ENCODE measurements at regions not wholly inside any gene's neighbourhood (a gene's known extent, or its start where the extent isn't known, plus 50 kb on each side); places are given as distances from the start of the nearest gene placed in this dataset.

- no peaks in the 10 kb centered on the region for H3K9me3 ChIP-seq (replicated peaks; ENCODE audit: control insufficient read depth, insufficient read depth, low read length)
- ATAC-seq (no peak), DNase-seq (ENCODE audit: low read depth, low spot score) (no peak), FAIRE-seq (no peak)
- BruUV-seq (replicated peaks) = no TSS peak
- intact Hi-C loops (cut with micrococcal nuclease; ENCODE audit: unreplicated experiment) = no loop called here
- in situ Hi-C loops (cut with MboI) = no loop called here
- no peaks in the 10 kb centered on the region for H3K27me3 ChIP-seq (replicated peaks in 1 of 2; ENCODE audit: control insufficient read depth in 2 of 2, insufficient read depth in 2 of 2, low read length in 1 of 2)
- no peaks in the 10 kb centered on the region for H3K36me3 ChIP-seq (ENCODE audit: control insufficient read depth in 2 of 2, insufficient read depth in 2 of 2, low read length in 1 of 2)
- no peak overlapping the region for H3K4me2 ChIP-seq (ENCODE audit: control insufficient read depth, insufficient read depth)
- H3K4me1 ChIP-seq (ENCODE audit: control insufficient read depth, insufficient read depth, low read length) = no peaks in the 10 kb centered on the region
- WGBS (ENCODE audit: insufficient coverage, insufficient replicate concordance, low lambda C conversion rate, missing lambda C conversion rate) = 40% methylated on average over 3 of the region's 3 CpGs
- no peak overlapping the region for H3K9ac ChIP-seq (ENCODE audit: control insufficient read depth, insufficient read depth, low read length)
- TF ChIP-seq NFIC (IDR thresholded peaks at IDR 0.05; ENCODE audit: low read depth, low read length) (no peak), CHD2 (IDR thresholded peaks at IDR 0.05; ENCODE audit: borderline replicate concordance, low read depth, low read length) (no peak), NFYB (IDR thresholded peaks at IDR 0.05; ENCODE audit: insufficient read depth, low read depth, low read length) (no peak), E2F4 (IDR thresholded peaks at IDR 0.05; ENCODE audit: low read depth, low read length) (no peak), JUNB (IDR thresholded peaks at IDR 0.05) (no peak), SMC3 (IDR thresholded peaks at IDR 0.05; ENCODE audit: borderline replicate concordance, low read length) (no peak), CEBPB (IDR thresholded peaks at IDR 0.05; ENCODE audit: borderline replicate concordance in 1 of 2, low read depth in 2 of 2, low read length in 2 of 2) (no peak), ATF2 (IDR thresholded peaks at IDR 0.05; ENCODE audit: low read length) (no peak), ZZZ3 (IDR thresholded peaks at IDR 0.05; ENCODE audit: control insufficient read depth, insufficient read length, low read depth) (no peak), CEBPZ (IDR thresholded peaks at IDR 0.05; ENCODE audit: low read depth, low read length) (no peak), CHD1 (IDR thresholded peaks at IDR 0.05; ENCODE audit: low read depth, low read length) (no peak), ESRRA (IDR thresholded peaks at IDR 0.05; ENCODE audit: low read length) (no peak)
- H3K79me2 ChIP-seq (ENCODE audit: control insufficient read depth, insufficient read depth, low read length) = no peaks in the 10 kb centered on the region
- no peak overlapping the region for H3K27ac ChIP-seq (ENCODE audit: control insufficient read depth, insufficient read depth)
- H3K4me3 ChIP-seq = no peak overlapping the region
- no peak overlapping the region for H2AFZ ChIP-seq (ENCODE audit: control insufficient read depth, low read depth, low read length)
- CTCF ChIA-PET = no interaction called here
- RAD21 ChIA-PET (ENCODE audit: unreplicated experiment) = no interaction called here
- no peaks in the 10 kb centered on the region for H4K20me1 ChIP-seq (ENCODE audit: control insufficient read depth, insufficient read depth)
- SMC1A ChIA-PET (ENCODE audit: uncharacterized antibody, unreplicated experiment) = no interaction called here
- POLR2A ChIA-PET = no interaction called here
Observed at GRCh38 chr3:110583373-110583935, 488.2 kb upstream of the NECTIN3 start.

All from GM12878 (cell line).